GM23338 (cell line): ENCODE measurements at regions not wholly inside any gene's neighbourhood (a gene's known extent, or its start where the extent isn't known, plus 50 kb on each side); places are given as distances from the start of the nearest gene placed in this dataset.

Experiments
- CREB1 ChIP-seq: fragments of 250-450 bp; sonication (Bioruptor Pico); IDR thresholded peaks from 2 replicates; pipeline ENCODE4 v1.5.0; 2020; ENCODE audit warnings: low read depth, mild to moderate bottlenecking, moderate library complexity
- CTCF ChIP-seq, 2 experiments: fragments of 200-600 bp in 1 of 2; sonication (generic) in 1 of 2; conservative IDR thresholded peaks; 2 replicates each; pipeline versions ENCODE4 v1.5.1 to v1.6.1; 2016 to 2017; ENCODE audit warnings: antibody characterized with exemption in 2 of 2, low read depth in 2 of 2, mild to moderate bottlenecking in 2 of 2, moderate library complexity in 1 of 2
- ETS1 ChIP-seq: IDR thresholded peaks from 2 replicates; pipeline ENCODE4 v1.6.1; 2016; ENCODE audit warnings: antibody characterized with exemption
- EZH2 ChIP-seq: fragments of 200-600 bp; sonication (generic); IDR thresholded peaks from one replicate; pipeline ENCODE4 v1.8.0; 2017; ENCODE audit warnings: antibody characterized with exemption, mild to moderate bottlenecking, low read depth; ENCODE audit not compliant: unreplicated experiment
- EZH2phosphoT487 ChIP-seq: fragments of 200-600 bp; sonication (generic); IDR thresholded peaks from one replicate; pipeline ENCODE4 v1.8.1; 2018; ENCODE audit warnings: antibody characterized with exemption; ENCODE audit not compliant: unreplicated experiment
- JUNB ChIP-seq: IDR thresholded peaks from one replicate; pipeline ENCODE4 v1.6.1; 2016; ENCODE audit warnings: antibody characterized with exemption; ENCODE audit not compliant: unreplicated experiment
- NANOG ChIP-seq: IDR thresholded peaks from 2 replicates; pipeline ENCODE4 v1.6.1; 2016; ENCODE audit warnings: antibody characterized with exemption, borderline replicate concordance
- POLR2AphosphoS5 ChIP-seq: IDR thresholded peaks from 2 replicates; pipeline ENCODE4 v1.6.1; 2016; ENCODE audit warnings: antibody characterized with exemption, low read depth
- ZNF114 ChIP-seq: fragments of 250-450 bp; sonication (Bioruptor Pico); IDR thresholded peaks from 2 replicates; pipeline ENCODE4 v1.5.0; 2020; ENCODE audit warnings: mild to moderate bottlenecking, moderate library complexity
- ZNF331 ChIP-seq: fragments of 250-450 bp; sonication (Bioruptor Pico); IDR thresholded peaks from 2 replicates; pipeline ENCODE4 v1.5.0; 2020; ENCODE audit warnings: low read depth, mild to moderate bottlenecking, moderate library complexity
- ZNF462 ChIP-seq: fragments of 250-450 bp; sonication (Bioruptor Pico); IDR thresholded peaks from 2 replicates; pipeline ENCODE4 v1.5.0; 2020; ENCODE audit warnings: mild to moderate bottlenecking, moderate library complexity

GRCh38 chr13:73603646-73604045 is 530.6 kb downstream of the KLF12 start (continued):
- TF ChIP-seq ZNF462 (CRISPR knock-in tag) = no peak
- no peak for TF ChIP-seq JUNB
- TF ChIP-seq CREB1 (CRISPR knock-in tag) = no peak
- no peak for TF ChIP-seq ZNF331 (CRISPR knock-in tag)
- TF ChIP-seq CTCF (conservative IDR thresholded peaks at IDR 0.05; ENCODE audit: low read depth in 2 of 2) = no peak
- no peak for TF ChIP-seq EZH2
- TF ChIP-seq EZH2phosphoT487 = no peak
- no peak for TF ChIP-seq ZNF114 (CRISPR knock-in tag)
- TF ChIP-seq ETS1 = no peak
- no peak for TF ChIP-seq NANOG
- TF ChIP-seq POLR2AphosphoS5 = no peak
